ENCODE measurements at regions not wholly inside any gene's neighbourhood (a gene's known extent, or its start where the extent isn't known, plus 50 kb on each side); places are given as distances from the start of the nearest gene placed in this dataset.

GRCh38 chr9:17005056-17005823, 129.6 kb upstream of the CNTLN start:
- H3K4me2 ChIP-seq (ENCODE audit: insufficient read depth, low read length): peak overlapping the region; percentile 89
- H3K27ac ChIP-seq (ENCODE audit: low read depth, low read length): peak overlapping the region; percentile 56
- H3K27me3 ChIP-seq (ENCODE audit: insufficient read depth, low read length): no peaks in the 10 kb centered on the region
- TF ChIP-seq CTCF (IDR thresholded peaks at IDR 0.05; ENCODE audit: extremely low read depth, low read depth, low read length): no peak
- H3K4me3 ChIP-seq (ENCODE audit: insufficient read depth, low read length): peak overlapping the region; percentile 67
- H3K79me2 ChIP-seq (ENCODE audit: insufficient read depth, low read length): no peaks in the 10 kb centered on the region
- H2AFZ ChIP-seq (ENCODE audit: low read length): peak overlapping the region; percentile 92
- no peaks in the 10 kb centered on the region for H3K9me3 ChIP-seq (ENCODE audit: low read depth, low read length)
- no peaks in the 10 kb centered on the region for H4K20me1 ChIP-seq (ENCODE audit: insufficient read depth, low read length)
- DNase-seq (ENCODE audit: insufficient read length, low spot score, missing footprints): peak; percentile 90
- H3K4me1 ChIP-seq (ENCODE audit: insufficient read depth, low read length): peaks cover 24% of the 10 kb centered on the region
- H3K36me3 ChIP-seq (ENCODE audit: insufficient read depth, low read length): no peaks in the 10 kb centered on the region

GRCh38 chr9:17004500-17004899, 130.3 kb upstream of the CNTLN start:
- no peaks in the 10 kb centered on the region for H3K79me2 ChIP-seq (ENCODE audit: insufficient read depth, low read length)
- no peaks in the 10 kb centered on the region for H3K36me3 ChIP-seq (ENCODE audit: insufficient read depth, low read length)
- DNase-seq (ENCODE audit: insufficient read length, low spot score, missing footprints): peak; percentile 58
- peak overlapping the region; percentile 56 for H3K27ac ChIP-seq (ENCODE audit: low read depth, low read length)
- TF ChIP-seq CTCF (IDR thresholded peaks at IDR 0.05; ENCODE audit: extremely low read depth, low read depth, low read length): no peak
- peak overlapping the region; percentile 20 for H2AFZ ChIP-seq (ENCODE audit: low read length)
- peaks cover 24% of the 10 kb centered on the region for H3K4me1 ChIP-seq (ENCODE audit: insufficient read depth, low read length)
- H3K4me3 ChIP-seq (ENCODE audit: insufficient read depth, low read length): no peak overlapping the region
- H4K20me1 ChIP-seq (ENCODE audit: insufficient read depth, low read length): no peaks in the 10 kb centered on the region
- peak overlapping the region; percentile 89 for H3K4me2 ChIP-seq (ENCODE audit: insufficient read depth, low read length)
- H3K27me3 ChIP-seq (ENCODE audit: insufficient read depth, low read length): no peaks in the 10 kb centered on the region
- H3K9me3 ChIP-seq (ENCODE audit: low read depth, low read length): no peaks in the 10 kb centered on the region

GRCh38 chr9:17003576-17004240, 131.1 kb upstream of the CNTLN start:
- no peak overlapping the region for H3K4me3 ChIP-seq (ENCODE audit: insufficient read depth, low read length)
- H2AFZ ChIP-seq (ENCODE audit: low read length): no peak overlapping the region
- peak overlapping the region; percentile 56 for H3K27ac ChIP-seq (ENCODE audit: low read depth, low read length)
- peak; percentile 81 for DNase-seq (ENCODE audit: insufficient read length, low spot score, missing footprints)
- H4K20me1 ChIP-seq (ENCODE audit: insufficient read depth, low read length): no peaks in the 10 kb centered on the region
- peaks cover 24% of the 10 kb centered on the region for H3K4me1 ChIP-seq (ENCODE audit: insufficient read depth, low read length)
- peak overlapping the region; percentile 89 for H3K4me2 ChIP-seq (ENCODE audit: insufficient read depth, low read length)
- no peaks in the 10 kb centered on the region for H3K27me3 ChIP-seq (ENCODE audit: insufficient read depth, low read length)
- no peak for TF ChIP-seq CTCF (IDR thresholded peaks at IDR 0.05; ENCODE audit: extremely low read depth, low read depth, low read length)
- no peaks in the 10 kb centered on the region for H3K9me3 ChIP-seq (ENCODE audit: low read depth, low read length)
- H3K36me3 ChIP-seq (ENCODE audit: insufficient read depth, low read length): no peaks in the 10 kb centered on the region
- H3K79me2 ChIP-seq (ENCODE audit: insufficient read depth, low read length): no peaks in the 10 kb centered on the region

- no peak for DNase-seq (ENCODE audit: insufficient read length, low spot score, missing footprints)
- H3K9me3 ChIP-seq (ENCODE audit: low read depth, low read length): peaks cover 10% of the 10 kb centered on the region
- no peak overlapping the region for H3K27ac ChIP-seq (ENCODE audit: low read depth, low read length)
- no peak overlapping the region for H3K4me2 ChIP-seq (ENCODE audit: insufficient read depth, low read length)
- H4K20me1 ChIP-seq (ENCODE audit: insufficient read depth, low read length): no peaks in the 10 kb centered on the region
- H3K36me3 ChIP-seq (ENCODE audit: insufficient read depth, low read length): no peaks in the 10 kb centered on the region
- H2AFZ ChIP-seq (ENCODE audit: low read length): no peak overlapping the region
- no peaks in the 10 kb centered on the region for H3K27me3 ChIP-seq (ENCODE audit: insufficient read depth, low read length)
- no peak for TF ChIP-seq CTCF (IDR thresholded peaks at IDR 0.05; ENCODE audit: extremely low read depth, low read depth, low read length)
- no peaks in the 10 kb centered on the region for H3K4me1 ChIP-seq (ENCODE audit: insufficient read depth, low read length)
- H3K79me2 ChIP-seq (ENCODE audit: insufficient read depth, low read length): no peaks in the 10 kb centered on the region
- H3K4me3 ChIP-seq (ENCODE audit: insufficient read depth, low read length): no peak overlapping the region
Observed at GRCh38 chr9:16996901-16997491, 126.5 kb upstream of the BNC2 start.

All from osteoblast (primary cell).